Activated CD4-positive, alpha-beta memory T cell treated with anti-CD3 and anti-CD28 coated beads, Interleukin-2, amount 10 ng/mL, durations not matched to agents 7 days and 5 days (primary cell): ENCODE measurements at regions not wholly inside any gene's neighbourhood (a gene's known extent, or its start where the extent isn't known, plus 50 kb on each side); places are given as distances from the start of the nearest gene placed in this dataset.
"Not testable (repeated sequence)": the region's sequence is repeated elsewhere in the genome, so short reads cannot be mapped to it uniquely, and the experiment has no call there.

ENCODE experiments used
- CTCF ChIA-PET: fragments of 350-600 bp; sonication (Branson Sonifier 250); formaldehyde crosslinking; loops from one replicate; lab custom pipeline; 2021; ENCODE audit warnings: antibody characterized with exemption, inconsistent platforms; lab: Charles Lee
- POLR2A ChIA-PET: fragments of 350-600 bp; sonication (Branson Sonifier 250); formaldehyde crosslinking; loops from one replicate; lab custom pipeline; 2021; ENCODE audit warnings: antibody characterized with exemption; lab: Charles Lee
- DNase-seq: peaks from one replicate; pipeline ENCODE4 v3.0.0-alpha.2; 2020
- H3K27ac Mint-ChIP-seq: one replicate; pipeline ENCODE4 v1.8.0; 2021; ENCODE audit warnings: mild to moderate bottlenecking, mixed read lengths
- H3K27me3 Mint-ChIP-seq: one replicate; pipeline ENCODE4 v1.8.0; 2021; ENCODE audit warnings: mixed read lengths
- H3K36me3 Mint-ChIP-seq: one replicate; pipeline ENCODE4 v1.8.0; 2021; ENCODE audit warnings: low read depth, mixed read lengths
- H3K4me1 Mint-ChIP-seq: one replicate; pipeline ENCODE4 v1.8.0; 2021; ENCODE audit warnings: mixed read lengths
- H3K4me3 Mint-ChIP-seq: one replicate; pipeline ENCODE4 v1.8.0; 2021; ENCODE audit warnings: mild to moderate bottlenecking, mixed read lengths
- H3K9me3 Mint-ChIP-seq: one replicate; pipeline ENCODE4 v1.8.0; 2021; ENCODE audit warnings: mixed read lengths

GRCh38 chr9:15007698-15008097 lies 97.5 kb upstream of the FREM1 start:
- no peaks in the 10 kb centered on the region for H3K27me3 Mint-ChIP-seq
- H3K9me3 Mint-ChIP-seq, result no peaks in the 10 kb centered on the region
- CTCF ChIA-PET, result no interaction called here
- no peak overlapping the region for H3K4me3 Mint-ChIP-seq
- POLR2A ChIA-PET, result no interaction called here
- no peak for DNase-seq
- H3K4me1 Mint-ChIP-seq, result no peaks in the 10 kb centered on the region
- H3K36me3 Mint-ChIP-seq, result no peaks in the 10 kb centered on the region
- H3K27ac Mint-ChIP-seq, result no peak overlapping the region

DNA sequence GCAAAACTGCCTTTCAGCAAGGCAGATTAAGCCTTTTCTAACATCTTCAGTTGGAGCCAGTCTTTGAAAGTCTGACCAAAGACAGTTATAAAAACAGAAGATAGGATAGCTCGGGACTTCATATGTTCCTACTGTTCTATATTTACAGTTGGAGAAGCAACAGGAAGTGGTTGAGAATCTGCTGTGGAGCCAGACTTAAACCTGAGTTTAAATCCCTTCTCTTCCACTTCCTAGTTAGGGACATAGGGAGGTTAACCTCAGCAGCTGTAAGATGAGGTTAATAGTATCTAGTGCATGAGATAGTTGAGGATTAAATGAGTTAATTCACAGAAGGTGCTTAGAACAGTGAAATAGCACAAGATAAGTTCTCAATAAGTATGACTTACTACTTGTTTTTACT lies 84.5 kb upstream of the FREM1 start:
- Mint-ChIP-seq H3K4me3 (no peak overlapping the region), H3K27ac (no peak overlapping the region), H3K36me3 (no peaks in the 10 kb centered on the region), H3K27me3 (no peaks in the 10 kb centered on the region), H3K9me3 (peaks cover 3% of the 10 kb centered on the region), H3K4me1 (peaks cover 32% of the 10 kb centered on the region)
- no peak for DNase-seq
- CTCF ChIA-PET, result no interaction called here
- POLR2A ChIA-PET, result no interaction called here

DNA sequence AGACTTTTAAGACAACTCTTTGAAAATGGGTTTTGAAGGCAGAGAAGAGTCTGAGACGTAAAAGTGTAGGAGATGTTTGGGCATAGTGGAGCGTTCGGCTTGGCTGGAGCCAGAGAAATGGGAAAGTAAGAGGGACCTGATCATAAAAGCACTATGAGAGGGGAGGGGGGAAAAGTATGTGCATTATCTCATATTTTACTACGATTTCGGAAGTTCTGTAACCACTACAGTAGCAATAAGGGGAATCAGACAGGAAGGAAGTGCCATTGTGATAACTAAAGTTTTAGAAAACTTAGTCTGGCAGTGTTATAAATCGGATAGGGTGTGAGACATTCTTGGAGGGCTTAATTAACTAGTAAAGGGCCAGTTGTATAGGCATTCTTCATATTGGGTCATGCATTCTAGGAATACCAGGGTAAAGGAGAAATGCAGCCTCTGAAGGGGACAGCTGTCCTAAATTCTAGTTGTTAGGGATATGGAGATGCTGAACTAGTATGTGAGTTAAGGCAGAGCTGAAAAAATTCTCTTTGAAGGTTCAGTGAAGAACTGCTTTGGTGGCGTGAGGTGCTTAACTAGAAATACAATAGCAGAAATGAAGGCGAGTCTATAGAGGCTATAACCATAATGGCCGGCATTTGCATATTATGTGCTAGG lies 83.8 kb upstream of the FREM1 start:
- H3K4me1 Mint-ChIP-seq, result peaks cover 32% of the 10 kb centered on the region
- peak overlapping the region; percentile 69 for H3K4me3 Mint-ChIP-seq
- DNase-seq, result no peak
- H3K9me3 Mint-ChIP-seq, result peaks cover 3% of the 10 kb centered on the region
- H3K27me3 Mint-ChIP-seq, result no peaks in the 10 kb centered on the region
- CTCF ChIA-PET, result no interaction called here
- POLR2A ChIA-PET, result no interaction called here
- no peaks in the 10 kb centered on the region for H3K36me3 Mint-ChIP-seq
- H3K27ac Mint-ChIP-seq, result peak overlapping the region; percentile 36

GRCh38 chr9:14993061-14993800 lies 83.0 kb upstream of the FREM1 start:
- Mint-ChIP-seq H3K9me3 (peaks cover 3% of the 10 kb centered on the region), H3K36me3 (no peaks in the 10 kb centered on the region), H3K4me3 (peak overlapping the region; percentile 69), H3K27me3 (no peaks in the 10 kb centered on the region), H3K27ac (peak overlapping the region; percentile 36), H3K4me1 (peaks cover 32% of the 10 kb centered on the region)
- ChIA-PET CTCF (no interaction called here), POLR2A (no interaction called here)
- DNase-seq, result peak; percentile 52

GRCh38 chr9:14992516-14992915 lies 82.3 kb upstream of the FREM1 start:
- ChIA-PET CTCF (no interaction called here), POLR2A (no interaction called here)
- Mint-ChIP-seq H3K4me1 (peaks cover 32% of the 10 kb centered on the region), H3K4me3 (peak overlapping the region; percentile 69), H3K27ac (no peak overlapping the region), H3K36me3 (no peaks in the 10 kb centered on the region), H3K9me3 (peaks cover 3% of the 10 kb centered on the region), H3K27me3 (no peaks in the 10 kb centered on the region)
- no peak for DNase-seq

- Mint-ChIP-seq H3K4me3 (peak overlapping the region; percentile 69), H3K27ac (peak overlapping the region; percentile 22), H3K4me1 (peaks cover 32% of the 10 kb centered on the region), H3K9me3 (peaks cover 3% of the 10 kb centered on the region), H3K27me3 (no peaks in the 10 kb centered on the region), H3K36me3 (no peaks in the 10 kb centered on the region)
- ChIA-PET CTCF (no interaction called here), POLR2A (no interaction called here)
- no peak for DNase-seq
Measured at GRCh38 chr9:14992081-14992480, 81.9 kb upstream of the FREM1 start.

DNA sequence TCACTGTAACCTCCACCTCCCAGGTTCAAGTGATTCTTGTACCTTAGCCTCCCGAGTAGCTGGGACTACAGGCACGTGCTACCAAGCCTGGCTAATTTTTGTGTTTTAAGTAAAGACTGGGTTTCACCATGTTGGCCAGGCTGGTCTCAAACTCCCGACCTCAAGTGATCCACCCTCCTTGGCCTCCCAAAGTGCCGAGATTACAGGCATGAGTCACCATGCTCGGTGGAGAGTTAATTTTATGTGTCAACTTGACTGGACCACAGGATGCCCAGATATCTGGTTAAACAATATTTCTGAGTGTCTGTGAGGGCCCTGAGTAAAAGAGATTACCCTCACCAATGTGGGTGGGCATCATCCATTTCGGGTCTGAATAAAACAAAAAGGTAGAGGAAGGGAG lies 80.4 kb upstream of the FREM1 start:
- H3K27me3 Mint-ChIP-seq, POLR2A ChIA-PET, CTCF ChIA-PET, H3K4me3 Mint-ChIP-seq, H3K36me3 Mint-ChIP-seq, H3K27ac Mint-ChIP-seq, DNase-seq, H3K9me3 Mint-ChIP-seq: not testable (repeated sequence)
- peaks cover 32% of the 10 kb centered on the region for H3K4me1 Mint-ChIP-seq

- Mint-ChIP-seq H3K27me3 (no peaks in the 10 kb centered on the region), H3K4me1 (peaks cover 31% of the 10 kb centered on the region), H3K9me3 (peaks cover 3% of the 10 kb centered on the region), H3K27ac (no peak overlapping the region), H3K36me3 (no peaks in the 10 kb centered on the region), H3K4me3 (no peak overlapping the region)
- CTCF ChIA-PET, result no interaction called here
- DNase-seq, result no peak
- POLR2A ChIA-PET, result no interaction called here
Measured at GRCh38 chr9:14989811-14990210, 79.6 kb upstream of the FREM1 start.

- H3K4me1 Mint-ChIP-seq, result peaks cover 26% of the 10 kb centered on the region
- CTCF ChIA-PET, H3K9me3 Mint-ChIP-seq, DNase-seq, H3K27ac Mint-ChIP-seq, H3K36me3 Mint-ChIP-seq, H3K4me3 Mint-ChIP-seq, POLR2A ChIA-PET, H3K27me3 Mint-ChIP-seq: not testable (repeated sequence)
Measured at GRCh38 chr9:14989336-14989735, 79.1 kb upstream of the FREM1 start.

DNA sequence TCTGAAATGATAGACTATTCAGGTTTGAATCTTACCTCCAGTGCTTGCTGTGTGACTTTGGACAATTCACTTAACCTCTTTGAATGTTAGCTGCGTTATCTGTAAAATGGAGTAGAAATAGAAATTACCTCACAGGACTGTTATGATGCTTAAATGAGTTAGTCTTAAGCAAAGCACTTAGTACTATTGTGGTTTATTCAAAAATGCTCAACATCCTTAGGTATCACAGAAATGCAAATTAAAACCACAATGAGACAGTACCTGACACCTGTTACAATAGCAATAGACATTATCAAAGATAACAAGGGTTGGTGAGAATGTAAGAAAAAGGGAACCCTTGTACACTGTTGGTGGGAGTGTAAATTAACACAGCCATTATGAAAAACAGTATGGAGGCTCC lies 77.6 kb upstream of the FREM1 start:
- Mint-ChIP-seq H3K36me3 (no peaks in the 10 kb centered on the region), H3K27ac (no peak overlapping the region), H3K4me3 (no peak overlapping the region), H3K27me3 (no peaks in the 10 kb centered on the region), H3K4me1 (peaks cover 14% of the 10 kb centered on the region), H3K9me3 (peaks cover 3% of the 10 kb centered on the region)
- ChIA-PET CTCF (no interaction called here), POLR2A (no interaction called here)
- DNase-seq, result no peak

DNA sequence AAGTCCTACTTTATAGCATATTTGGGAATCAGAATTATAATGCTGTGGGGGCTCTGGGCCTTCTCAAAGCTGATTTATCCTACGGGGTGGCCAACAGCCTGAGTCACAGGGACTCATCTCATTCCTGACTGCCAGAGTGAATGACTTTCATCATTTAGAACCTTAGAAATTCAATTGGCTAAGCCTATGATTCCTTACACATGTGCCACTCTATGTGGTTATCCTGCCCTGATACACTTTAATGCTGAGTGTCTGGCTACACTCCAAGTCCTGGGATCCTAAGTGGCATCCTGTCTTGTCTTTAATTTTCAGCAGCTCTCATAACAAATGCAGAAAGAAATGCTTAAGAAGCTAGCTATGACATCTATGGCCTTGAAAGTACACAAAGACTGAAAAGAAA lies 75.2 kb upstream of the FREM1 start:
- H3K4me1 Mint-ChIP-seq, result no peaks in the 10 kb centered on the region
- no peaks in the 10 kb centered on the region for H3K36me3 Mint-ChIP-seq
- no peaks in the 10 kb centered on the region for H3K27me3 Mint-ChIP-seq
- H3K27ac Mint-ChIP-seq, result no peak overlapping the region
- no peaks in the 10 kb centered on the region for H3K9me3 Mint-ChIP-seq
- no peak overlapping the region for H3K4me3 Mint-ChIP-seq
- POLR2A ChIA-PET, result no interaction called here
- CTCF ChIA-PET, result no interaction called here
- DNase-seq, result no peak

- ChIA-PET POLR2A (no interaction called here), CTCF (no interaction called here)
- DNase-seq, result no peak
- no peaks in the 10 kb centered on the region for H3K9me3 Mint-ChIP-seq
- H3K36me3 Mint-ChIP-seq, result no peaks in the 10 kb centered on the region
- no peak overlapping the region for H3K4me3 Mint-ChIP-seq
- no peaks in the 10 kb centered on the region for H3K4me1 Mint-ChIP-seq
- no peaks in the 10 kb centered on the region for H3K27me3 Mint-ChIP-seq
- no peak overlapping the region for H3K27ac Mint-ChIP-seq
Measured at GRCh38 chr9:14983599-14983998, 73.4 kb upstream of the FREM1 start.

DNA sequence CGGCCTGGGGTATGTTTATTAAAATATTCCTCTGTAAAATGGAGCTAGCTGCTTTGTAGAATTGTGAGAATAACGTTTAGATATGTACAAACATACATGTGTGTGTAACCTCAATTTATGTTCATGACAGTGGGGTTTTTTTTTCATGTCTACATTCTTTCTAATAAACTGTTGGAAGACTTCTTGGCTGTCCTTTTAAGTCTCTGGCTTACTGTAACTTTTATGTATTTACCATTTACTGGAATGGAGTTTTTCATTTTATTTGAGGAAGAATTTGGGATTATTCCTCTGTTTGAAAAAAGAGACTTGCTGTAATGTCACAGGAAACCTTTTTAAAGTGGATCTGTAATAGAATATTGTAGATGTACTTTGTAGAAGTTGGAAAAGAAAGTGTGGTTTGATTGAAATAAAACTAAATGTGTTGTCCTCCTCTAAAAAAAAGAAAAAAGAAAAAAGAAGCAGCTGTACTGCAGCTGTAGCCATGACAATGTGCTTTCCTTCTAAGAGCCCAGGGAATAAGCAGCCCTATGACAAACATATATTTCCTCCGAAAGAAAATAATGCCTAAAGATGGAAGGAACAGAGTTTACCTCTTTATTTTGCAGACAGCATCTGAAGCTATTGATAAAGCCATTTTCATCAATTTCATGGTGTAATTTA lies 71.2 kb upstream of the FREM1 start:
- CTCF ChIA-PET, result interaction anchor here (0.7 kb wide), 1 partner anchor 159 kb away, joined by 3 read pairs; no protein-coding TSS in a partner anchor
- Mint-ChIP-seq H3K36me3 (no peaks in the 10 kb centered on the region), H3K9me3 (peaks cover 2% of the 10 kb centered on the region), H3K4me3 (no peak overlapping the region), H3K27me3 (no peaks in the 10 kb centered on the region), H3K4me1 (no peaks in the 10 kb centered on the region), H3K27ac (no peak overlapping the region)
- DNase-seq, result no peak
- POLR2A ChIA-PET, result no interaction called here
